Esophagus muscularis mucosa (tissue), 4 donors: ENCODE measurements at regions not wholly inside any gene's neighbourhood (a gene's known extent, or its start where the extent isn't known, plus 50 kb on each side); places are given as distances from the start of the nearest gene placed in this dataset.

Source experiments
- EP300 ChIP-seq: sonication (generic); formaldehyde crosslinking; IDR thresholded peaks from one replicate; pipeline ENCODE4 v1.6.1; 2017; ENCODE audit warnings: antibody characterized with exemption
- POLR2A ChIP-seq: fragments of 450-650 bp; IDR thresholded peaks from one replicate; pipeline ENCODE4 v1.6.1; 2017; ENCODE audit warnings: antibody characterized with exemption, moderate library complexity, mild to moderate bottlenecking, low read depth
- POLR2AphosphoS5 ChIP-seq, 2 donors: sonication (generic); formaldehyde crosslinking; IDR thresholded peaks; one replicate each; pipeline ENCODE4 v1.6.1; 2017; ENCODE audit warnings: antibody characterized with exemption in 2 of 2
- TF ChIP-seq, protein P1 (sequence below), 3 experiments: fragments of 200-600 bp in 2 of 3; fragments of 450-650 bp in 1 of 3; sonication (generic) in 2 of 3; IDR thresholded peaks; one replicate each; pipeline ENCODE4 v1.5.1; 2017 to 2019; ENCODE audit warnings: antibody characterized with exemption in 3 of 3, mild to moderate bottlenecking in 2 of 3, moderate library complexity in 1 of 3

DNA sequence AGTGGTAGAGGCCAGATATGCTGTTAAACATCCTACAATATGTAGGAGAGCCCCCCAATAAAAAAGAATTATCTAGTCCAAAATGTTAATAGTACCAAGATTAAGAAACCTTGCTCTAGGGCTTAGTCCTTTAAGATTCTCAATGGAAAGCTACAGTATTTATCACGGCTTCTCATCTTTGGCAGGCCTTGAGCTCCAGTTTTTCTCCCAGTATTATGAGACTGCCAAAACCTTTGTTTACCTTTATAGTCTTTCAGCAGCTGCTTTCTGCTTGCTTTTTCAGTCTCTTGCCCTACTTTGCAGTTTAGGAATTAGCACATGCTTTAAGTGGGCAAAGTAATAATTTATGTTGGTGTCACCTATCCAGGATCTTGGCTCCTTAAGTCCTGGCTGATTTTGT is 59.7 kb downstream of the NHLRC1 start:
- TF ChIP-seq POLR2A (no peak), EP300 (no peak), POLR2AphosphoS5 (IDR thresholded peaks at IDR 0.05) (no peak)
- TF ChIP-seq, protein P1, sequence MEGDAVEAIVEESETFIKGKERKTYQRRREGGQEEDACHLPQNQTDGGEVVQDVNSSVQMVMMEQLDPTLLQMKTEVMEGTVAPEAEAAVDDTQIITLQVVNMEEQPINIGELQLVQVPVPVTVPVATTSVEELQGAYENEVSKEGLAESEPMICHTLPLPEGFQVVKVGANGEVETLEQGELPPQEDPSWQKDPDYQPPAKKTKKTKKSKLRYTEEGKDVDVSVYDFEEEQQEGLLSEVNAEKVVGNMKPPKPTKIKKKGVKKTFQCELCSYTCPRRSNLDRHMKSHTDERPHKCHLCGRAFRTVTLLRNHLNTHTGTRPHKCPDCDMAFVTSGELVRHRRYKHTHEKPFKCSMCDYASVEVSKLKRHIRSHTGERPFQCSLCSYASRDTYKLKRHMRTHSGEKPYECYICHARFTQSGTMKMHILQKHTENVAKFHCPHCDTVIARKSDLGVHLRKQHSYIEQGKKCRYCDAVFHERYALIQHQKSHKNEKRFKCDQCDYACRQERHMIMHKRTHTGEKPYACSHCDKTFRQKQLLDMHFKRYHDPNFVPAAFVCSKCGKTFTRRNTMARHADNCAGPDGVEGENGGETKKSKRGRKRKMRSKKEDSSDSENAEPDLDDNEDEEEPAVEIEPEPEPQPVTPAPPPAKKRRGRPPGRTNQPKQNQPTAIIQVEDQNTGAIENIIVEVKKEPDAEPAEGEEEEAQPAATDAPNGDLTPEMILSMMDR (IDR thresholded peaks at IDR 0.05): no peak
